ENCODE measurements at regions not wholly inside any gene's neighbourhood (a gene's known extent, or its start where the extent isn't known, plus 50 kb on each side); places are given as distances from the start of the nearest gene placed in this dataset.

GRCh38 chr1:24252185-24252780 lies 65.2 kb upstream of the IFNLR1 start:
- H4K91ac ChIP-seq (ENCODE audit: insufficient read depth, low read depth, low read length): no peak overlapping the region
- H2BK15ac ChIP-seq (ENCODE audit: low read depth, low read length): no peak overlapping the region
- no peak overlapping the region for H3K14ac ChIP-seq (replicated peaks; ENCODE audit: low read depth, low read length)
- no peak for TF ChIP-seq MAZ (IDR thresholded peaks at IDR 0.05; ENCODE audit: borderline replicate concordance, low read depth, low read length)
- TF ChIP-seq SMC3 (IDR thresholded peaks at IDR 0.05; ENCODE audit: low read depth, low read length): no peak
- no peak for TF ChIP-seq CEBPB (IDR thresholded peaks at IDR 0.05; ENCODE audit: low read depth, low read length)
- TF ChIP-seq FOS (IDR thresholded peaks at IDR 0.05; ENCODE audit: low read depth, low read length): no peak
- TF ChIP-seq MXI1 (IDR thresholded peaks at IDR 0.05; ENCODE audit: borderline replicate concordance, low read depth, low read length): no peak
- no peak for TF ChIP-seq CHD1 (IDR thresholded peaks at IDR 0.05; ENCODE audit: low read depth, low read length)
- TF ChIP-seq POLR2A (IDR thresholded peaks at IDR 0.05; ENCODE audit: low read depth, low read length): no peak
- no peak for TF ChIP-seq RAD21 (IDR thresholded peaks at IDR 0.05; ENCODE audit: low read length)
- TF ChIP-seq BHLHE40 (IDR thresholded peaks at IDR 0.05; ENCODE audit: low read depth, low read length): no peak
- TF ChIP-seq NFE2L2 (IDR thresholded peaks at IDR 0.05; ENCODE audit: low read depth, low read length): no peak
- TF ChIP-seq RCOR1 (IDR thresholded peaks at IDR 0.05; ENCODE audit: insufficient replicate concordance, low read length): no peak
- H2AFZ ChIP-seq (replicated peaks; ENCODE audit: low read length, poor library complexity): no peak overlapping the region
- H2AK5ac ChIP-seq (ENCODE audit: low read depth, low read length): no peak overlapping the region
- H3K4me3 ChIP-seq (ENCODE audit: insufficient read depth, low read depth, low read length): no peak overlapping the region
- no peak overlapping the region for H3K23ac ChIP-seq (ENCODE audit: low read depth, low read length)
- H3K36me3 ChIP-seq (ENCODE audit: control insufficient read depth, insufficient read depth, low read length): no peaks in the 10 kb centered on the region
- no peak overlapping the region for H2BK20ac ChIP-seq (ENCODE audit: low read depth, low read length)
- H4K5ac ChIP-seq (ENCODE audit: low read depth, low read length): no peak overlapping the region
- ChIA-PET POLR2A (ENCODE audit: unreplicated experiment) (no interaction called here), CTCF (interaction anchor here (0.5 kb wide), 1 partner anchor 9 kb away, joined by 4 read pairs; no protein-coding TSS in a partner anchor)
- DNase-seq (no peak), ATAC-seq (ENCODE audit: low read depth) (no peak)
- no TSS peak for BruUV-seq (replicated peaks)
- H3K9me1 ChIP-seq (ENCODE audit: insufficient read depth, low read length): no peaks in the 10 kb centered on the region
- no peak overlapping the region for H2BK120ac ChIP-seq (ENCODE audit: low read depth, low read length)
- no peak overlapping the region for H3K27ac ChIP-seq (ENCODE audit: insufficient read depth, low read length)
- dilution Hi-C loops (cut with HindIII; ENCODE audit: low sequenced_read_pairs, unreplicated experiment) (no loop called here), in situ Hi-C loops (cut with MboI; ENCODE audit: low sequenced_read_pairs) (no loop called here), intact Hi-C loops (cut with micrococcal nuclease) (no loop called here)
- no peak overlapping the region for H3K56ac ChIP-seq (ENCODE audit: extremely low read depth, insufficient read depth, low read length)
- no peak overlapping the region for H2BK5ac ChIP-seq (ENCODE audit: low read depth, low read length, poor library complexity, severe bottlenecking)
- H3K4me2 ChIP-seq (ENCODE audit: low read depth, low read length): no peak overlapping the region
- no peak overlapping the region for H3K4ac ChIP-seq (ENCODE audit: low read depth, low read length)
- H2AK9ac ChIP-seq (replicated peaks; ENCODE audit: low read depth, low read length, poor library complexity): no peak overlapping the region
- H4K8ac ChIP-seq (ENCODE audit: low read depth in 2 of 2, low read length in 2 of 2): no peak overlapping the region
- H4K20me1 ChIP-seq (ENCODE audit: insufficient read depth, low read length): no peaks in the 10 kb centered on the region
- H3K79me1 ChIP-seq (ENCODE audit: low read depth in 1 of 2, low read length in 2 of 2): no peaks in the 10 kb centered on the region
- peaks cover 5% of the 10 kb centered on the region for H3K9me3 ChIP-seq (ENCODE audit: control insufficient read depth, insufficient read depth, low read length)
- H3K18ac ChIP-seq (ENCODE audit: low read depth, low read length): no peak overlapping the region
- peaks cover 20% of the 10 kb centered on the region for H3K27me3 ChIP-seq (ENCODE audit: control insufficient read depth, insufficient read depth, low read length)
- H3K9ac ChIP-seq (ENCODE audit: low read depth, low read length): no peak overlapping the region
- no peaks in the 10 kb centered on the region for H3K4me1 ChIP-seq (ENCODE audit: control insufficient read depth, insufficient read depth, low read length)
- 100% methylated on average over 1 of the region's 2 CpGs; no CpG with 5 or more reads in 1 of the 2 experiments for WGBS, 2 experiments (ENCODE audit: extremely low coverage in 2 of 2, insufficient read length in 1 of 2)
